ENCODE measurements at regions not wholly inside any gene's neighbourhood (a gene's known extent, or its start where the extent isn't known, plus 50 kb on each side); places are given as distances from the start of the nearest gene placed in this dataset.

GRCh38 chr17:71878271-71878670, 242.5 kb upstream of the SOX9 start:
- Histone ChIP-seq H3K4me1 (ENCODE audit: insufficient read depth, low read length, poor library complexity, severe bottlenecking) (no peaks in the 10 kb centered on the region), H3K4me3 (ENCODE audit: low read depth, low read length, poor library complexity, severe bottlenecking) (no peak overlapping the region), H3K9me3 (ENCODE audit: low read depth, low read length, poor library complexity, severe bottlenecking) (no peaks in the 10 kb centered on the region), H3K36me3 (ENCODE audit: insufficient read depth, low read length, poor library complexity, severe bottlenecking) (no peaks in the 10 kb centered on the region), H3K27ac (ENCODE audit: low read depth, low read length, poor library complexity, severe bottlenecking) (no peak overlapping the region), H3K27me3 (replicated peaks; ENCODE audit: insufficient read depth, low read depth, low read length, poor library complexity) (no peaks in the 10 kb centered on the region)
- no peak for DNase-seq (ENCODE audit: low spot score)
- intact Hi-C loops (cut with micrococcal nuclease; ENCODE audit: unreplicated experiment), result no loop called here
- POLR2A ChIA-PET (ENCODE audit: low non-redundant PET), result no interaction called here
- BruUV-seq (replicated peaks), result no TSS peak
- TF ChIP-seq CTCF (conservative IDR thresholded peaks at IDR 0.05; ENCODE audit: low read depth, low read length), result no peak
- no peak for TF ChIP-seq EZH2 (IDR thresholded peaks at IDR 0.05; ENCODE audit: borderline replicate concordance, low read depth, low read length, poor library complexity, severe bottlenecking)
- CTCF ChIA-PET, result no interaction called here

GRCh38 chr17:71878998-71879397, 241.8 kb upstream of the SOX9 start:
- no peak for DNase-seq (ENCODE audit: low spot score)
- BruUV-seq (replicated peaks), result no TSS peak
- Histone ChIP-seq H3K9me3 (ENCODE audit: low read depth, low read length, poor library complexity, severe bottlenecking) (no peaks in the 10 kb centered on the region), H3K27ac (ENCODE audit: low read depth, low read length, poor library complexity, severe bottlenecking) (no peak overlapping the region), H3K4me3 (ENCODE audit: low read depth, low read length, poor library complexity, severe bottlenecking) (no peak overlapping the region), H3K27me3 (replicated peaks; ENCODE audit: insufficient read depth, low read depth, low read length, poor library complexity) (no peaks in the 10 kb centered on the region), H3K4me1 (ENCODE audit: insufficient read depth, low read length, poor library complexity, severe bottlenecking) (no peaks in the 10 kb centered on the region), H3K36me3 (ENCODE audit: insufficient read depth, low read length, poor library complexity, severe bottlenecking) (no peaks in the 10 kb centered on the region)
- CTCF ChIA-PET, result no interaction called here
- TF ChIP-seq CTCF (conservative IDR thresholded peaks at IDR 0.05; ENCODE audit: low read depth, low read length) (no peak), EZH2 (IDR thresholded peaks at IDR 0.05; ENCODE audit: borderline replicate concordance, low read depth, low read length, poor library complexity, severe bottlenecking) (no peak)
- POLR2A ChIA-PET (ENCODE audit: low non-redundant PET), result no interaction called here
- intact Hi-C loops (cut with micrococcal nuclease; ENCODE audit: unreplicated experiment), result no loop called here

GRCh38 chr17:71881041-71881440, 239.8 kb upstream of the SOX9 start:
- intact Hi-C loops (cut with micrococcal nuclease; ENCODE audit: unreplicated experiment), result no loop called here
- DNase-seq (ENCODE audit: low spot score), result no peak
- H3K4me3 ChIP-seq (ENCODE audit: low read depth, low read length, poor library complexity, severe bottlenecking), result no peak overlapping the region
- ChIA-PET CTCF (no interaction called here), POLR2A (ENCODE audit: low non-redundant PET) (no interaction called here)
- no TSS peak for BruUV-seq (replicated peaks)
- H3K9me3 ChIP-seq (ENCODE audit: low read depth, low read length, poor library complexity, severe bottlenecking), result no peaks in the 10 kb centered on the region
- no peaks in the 10 kb centered on the region for H3K36me3 ChIP-seq (ENCODE audit: insufficient read depth, low read length, poor library complexity, severe bottlenecking)
- no peaks in the 10 kb centered on the region for H3K4me1 ChIP-seq (ENCODE audit: insufficient read depth, low read length, poor library complexity, severe bottlenecking)
- H3K27ac ChIP-seq (ENCODE audit: low read depth, low read length, poor library complexity, severe bottlenecking), result no peak overlapping the region
- TF ChIP-seq EZH2 (IDR thresholded peaks at IDR 0.05; ENCODE audit: borderline replicate concordance, low read depth, low read length, poor library complexity, severe bottlenecking) (no peak), CTCF (conservative IDR thresholded peaks at IDR 0.05; ENCODE audit: low read depth, low read length) (no peak)
- H3K27me3 ChIP-seq (replicated peaks; ENCODE audit: insufficient read depth, low read depth, low read length, poor library complexity), result no peaks in the 10 kb centered on the region
